ENCODE measurements at regions not wholly inside any gene's neighbourhood (a gene's known extent, or its start where the extent isn't known, plus 50 kb on each side); places are given as distances from the start of the nearest gene placed in this dataset.

DNA sequence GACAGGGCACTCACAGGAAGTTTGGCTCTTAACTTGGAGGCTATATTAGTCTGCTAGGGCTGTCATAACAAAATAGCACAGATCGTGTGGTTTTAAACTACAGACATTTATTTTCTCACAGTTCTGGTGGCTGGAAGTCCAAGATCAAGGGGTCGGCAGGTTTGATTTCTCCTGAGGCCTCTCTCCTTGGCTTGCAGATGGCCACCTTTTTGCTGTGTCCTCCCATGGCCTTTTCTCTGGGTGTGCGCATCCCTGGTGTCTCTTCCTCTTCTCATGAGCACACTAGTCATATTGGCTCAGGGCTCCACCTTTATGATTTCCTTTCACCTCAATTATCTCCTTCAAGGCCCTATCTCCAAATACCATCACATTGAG is 69.3 kb downstream of the FOXB1 start:
- no peaks in the 10 kb centered on the region for H3K27me3 ChIP-seq (ENCODE audit: insufficient read depth, low read length, poor library complexity, severe bottlenecking)
- TF ChIP-seq EZH2phosphoT487 (IDR thresholded peaks at IDR 0.05; ENCODE audit: borderline replicate concordance), result no peak
- TF ChIP-seq, protein P1, sequence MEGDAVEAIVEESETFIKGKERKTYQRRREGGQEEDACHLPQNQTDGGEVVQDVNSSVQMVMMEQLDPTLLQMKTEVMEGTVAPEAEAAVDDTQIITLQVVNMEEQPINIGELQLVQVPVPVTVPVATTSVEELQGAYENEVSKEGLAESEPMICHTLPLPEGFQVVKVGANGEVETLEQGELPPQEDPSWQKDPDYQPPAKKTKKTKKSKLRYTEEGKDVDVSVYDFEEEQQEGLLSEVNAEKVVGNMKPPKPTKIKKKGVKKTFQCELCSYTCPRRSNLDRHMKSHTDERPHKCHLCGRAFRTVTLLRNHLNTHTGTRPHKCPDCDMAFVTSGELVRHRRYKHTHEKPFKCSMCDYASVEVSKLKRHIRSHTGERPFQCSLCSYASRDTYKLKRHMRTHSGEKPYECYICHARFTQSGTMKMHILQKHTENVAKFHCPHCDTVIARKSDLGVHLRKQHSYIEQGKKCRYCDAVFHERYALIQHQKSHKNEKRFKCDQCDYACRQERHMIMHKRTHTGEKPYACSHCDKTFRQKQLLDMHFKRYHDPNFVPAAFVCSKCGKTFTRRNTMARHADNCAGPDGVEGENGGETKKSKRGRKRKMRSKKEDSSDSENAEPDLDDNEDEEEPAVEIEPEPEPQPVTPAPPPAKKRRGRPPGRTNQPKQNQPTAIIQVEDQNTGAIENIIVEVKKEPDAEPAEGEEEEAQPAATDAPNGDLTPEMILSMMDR (conservative IDR thresholded peaks at IDR 0.05; ENCODE audit: low read length), result no peak
- no peak overlapping the region for H3K9ac ChIP-seq (ENCODE audit: low read depth, low read length, poor library complexity, severe bottlenecking)
- H2AFZ ChIP-seq (ENCODE audit: low read length), result no peak overlapping the region; the same call in 1 of the 2 replicates
- no peaks in the 10 kb centered on the region for H3F3A ChIP-seq (ENCODE audit: low read depth)
- no peaks in the 10 kb centered on the region for H3K79me2 ChIP-seq (ENCODE audit: insufficient read depth, low read length)
- H3K9me3 ChIP-seq (ENCODE audit: insufficient read depth, low read depth, low read length), result no peaks in the 10 kb centered on the region
- H3K4me2 ChIP-seq (ENCODE audit: low read depth, low read length, poor library complexity, severe bottlenecking), result no peak overlapping the region
- H3K36me3 ChIP-seq (ENCODE audit: insufficient read depth, low read length), result no peaks in the 10 kb centered on the region
- H3K9me2 ChIP-seq (replicated peaks; ENCODE audit: low read depth, low read length), result no peaks in the 10 kb centered on the region
- no peaks in the 10 kb centered on the region for H4K20me1 ChIP-seq (ENCODE audit: insufficient read depth, low read length, poor library complexity, severe bottlenecking)
- H3K4me1 ChIP-seq (ENCODE audit: insufficient read depth, low read length, poor library complexity, severe bottlenecking), result peaks cover 49% of the 10 kb centered on the region
- no peak overlapping the region for H3K4me3 ChIP-seq (ENCODE audit: low read length, poor library complexity, severe bottlenecking)

DNA sequence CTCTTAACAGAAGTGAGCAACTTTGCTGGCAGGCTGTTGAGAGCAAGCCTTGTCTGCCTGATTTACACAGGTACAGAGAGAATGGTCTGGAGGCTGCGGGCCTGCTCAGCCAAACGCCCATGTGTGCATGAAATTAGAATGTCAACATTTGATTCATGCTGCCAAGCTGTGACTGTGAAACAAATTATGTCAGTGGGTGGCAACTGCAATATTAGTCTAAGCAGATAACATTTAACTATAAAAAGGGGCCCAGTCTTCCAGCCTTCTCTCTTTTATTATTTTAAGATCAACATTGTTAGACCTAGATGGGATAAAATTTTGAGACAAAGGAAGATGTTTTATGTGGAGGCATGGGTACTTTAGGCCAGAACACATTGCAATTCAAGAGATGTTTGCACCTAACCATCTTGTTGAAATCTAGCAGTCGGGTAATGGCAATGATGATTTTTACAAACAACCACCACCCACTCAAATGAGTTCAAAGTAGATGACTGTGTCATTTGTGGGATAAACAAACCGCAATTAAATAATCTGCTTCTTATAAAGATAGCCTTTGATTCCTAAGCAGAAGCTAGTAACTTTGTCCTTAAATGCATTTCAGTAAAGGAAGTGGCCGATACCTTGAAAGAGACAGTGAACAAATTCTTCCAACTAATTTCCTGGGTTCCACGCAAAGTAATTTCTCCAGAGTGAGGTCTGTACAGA is 70.2 kb downstream of the FOXB1 start:
- Histone ChIP-seq H4K20me1 (ENCODE audit: insufficient read depth, low read length, poor library complexity, severe bottlenecking) (no peaks in the 10 kb centered on the region), H3K36me3 (ENCODE audit: insufficient read depth, low read length) (no peaks in the 10 kb centered on the region), H3K9me2 (replicated peaks; ENCODE audit: low read depth, low read length) (no peaks in the 10 kb centered on the region), H3K79me2 (ENCODE audit: insufficient read depth, low read length) (no peaks in the 10 kb centered on the region), H2AFZ (ENCODE audit: low read length) (peak overlapping the region; percentile 78), H3K9me3 (ENCODE audit: insufficient read depth, low read depth, low read length) (no peaks in the 10 kb centered on the region), H3K9ac (ENCODE audit: low read depth, low read length, poor library complexity, severe bottlenecking) (peak overlapping the region; percentile 50), H3F3A (ENCODE audit: low read depth) (no peaks in the 10 kb centered on the region), H3K27me3 (ENCODE audit: insufficient read depth, low read length, poor library complexity, severe bottlenecking) (no peaks in the 10 kb centered on the region), H3K4me2 (ENCODE audit: low read depth, low read length, poor library complexity, severe bottlenecking) (peak overlapping the region; percentile 19), H3K4me3 (ENCODE audit: low read length, poor library complexity, severe bottlenecking) (no peak overlapping the region), H3K4me1 (ENCODE audit: insufficient read depth, low read length, poor library complexity, severe bottlenecking) (peaks cover 58% of the 10 kb centered on the region)
- no peak for TF ChIP-seq EZH2phosphoT487 (IDR thresholded peaks at IDR 0.05; ENCODE audit: borderline replicate concordance)
- TF ChIP-seq, protein P1 (conservative IDR thresholded peaks at IDR 0.05; ENCODE audit: low read length), result no peak

DNA sequence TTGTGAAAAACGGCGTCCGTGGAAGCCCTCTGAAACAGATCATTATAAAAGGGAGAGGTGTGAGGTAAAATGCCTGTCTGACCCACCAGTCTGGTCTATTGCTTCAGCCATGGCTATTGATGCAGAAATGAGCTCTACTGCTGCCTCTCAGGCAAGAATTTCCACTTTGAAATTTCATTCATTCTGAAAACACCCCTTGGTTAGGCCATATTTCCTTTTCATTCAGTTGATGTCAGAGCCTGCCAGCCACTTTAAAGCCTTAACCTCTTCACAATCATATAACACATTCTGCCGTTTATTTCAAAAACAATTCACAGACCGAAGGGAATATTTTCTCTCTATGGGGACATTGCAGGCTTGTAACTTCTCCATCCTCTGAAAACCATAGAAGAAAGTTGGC is 71.9 kb downstream of the FOXB1 start:
- H3K9ac ChIP-seq (ENCODE audit: low read depth, low read length, poor library complexity, severe bottlenecking), result no peak overlapping the region
- no peaks in the 10 kb centered on the region for H3K79me2 ChIP-seq (ENCODE audit: insufficient read depth, low read length)
- no peaks in the 10 kb centered on the region for H3K27me3 ChIP-seq (ENCODE audit: insufficient read depth, low read length, poor library complexity, severe bottlenecking)
- H3K4me3 ChIP-seq (ENCODE audit: low read length, poor library complexity, severe bottlenecking), result no peak overlapping the region
- TF ChIP-seq, protein P1 (conservative IDR thresholded peaks at IDR 0.05; ENCODE audit: low read length), result no peak
- no peak for TF ChIP-seq EZH2phosphoT487 (IDR thresholded peaks at IDR 0.05; ENCODE audit: borderline replicate concordance)
- H3K4me1 ChIP-seq (ENCODE audit: insufficient read depth, low read length, poor library complexity, severe bottlenecking), result peaks cover 59% of the 10 kb centered on the region
- H3F3A ChIP-seq (ENCODE audit: low read depth), result no peaks in the 10 kb centered on the region
- no peaks in the 10 kb centered on the region for H3K9me3 ChIP-seq (ENCODE audit: insufficient read depth, low read depth, low read length)
- H3K4me2 ChIP-seq (ENCODE audit: low read depth, low read length, poor library complexity, severe bottlenecking), result no peak overlapping the region
- no peaks in the 10 kb centered on the region for H4K20me1 ChIP-seq (ENCODE audit: insufficient read depth, low read length, poor library complexity, severe bottlenecking)
- H3K9me2 ChIP-seq (replicated peaks; ENCODE audit: low read depth, low read length), result no peaks in the 10 kb centered on the region
- peak overlapping the region; percentile 78; the same call in 1 of the 2 replicates for H2AFZ ChIP-seq (ENCODE audit: low read length)
- H3K36me3 ChIP-seq (ENCODE audit: insufficient read depth, low read length), result no peaks in the 10 kb centered on the region

All from Loucy (cell line).